ENCODE measurements at regions not wholly inside any gene's neighbourhood (a gene's known extent, or its start where the extent isn't known, plus 50 kb on each side); places are given as distances from the start of the nearest gene placed in this dataset.
A peak's percentile ranks its signal among the peaks of the same experiment; 100 is the strongest.

DNA sequence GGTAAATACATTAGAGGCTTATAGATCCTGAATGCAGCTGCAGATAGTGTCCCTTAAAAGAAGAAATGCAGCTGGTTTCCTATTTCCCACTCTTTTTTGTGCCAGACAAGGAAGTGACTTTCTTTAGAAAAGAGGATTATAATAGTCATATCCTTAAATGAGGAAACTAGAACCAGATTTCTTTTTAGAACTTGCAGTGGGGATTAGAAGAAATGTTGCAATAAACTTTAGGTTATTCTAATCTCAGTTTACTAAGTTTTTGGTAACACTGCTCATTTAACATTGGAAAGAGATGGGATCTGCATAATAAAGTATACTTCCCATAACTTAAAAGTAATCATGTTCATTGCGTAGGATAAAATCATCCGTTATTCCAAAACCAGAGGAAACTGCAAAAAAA is 101.9 kb downstream of the SLIT2 start:
- no peak overlapping the region for H3K4me3 ChIP-seq (ENCODE audit: low read depth, low read length)
- DNase-seq (ENCODE audit: low read depth), result no peak
- TF ChIP-seq POLR2A (IDR thresholded peaks at IDR 0.05; ENCODE audit: extremely low read depth, insufficient read length), result no peak
- no peak for TF ChIP-seq MYC (IDR thresholded peaks at IDR 0.05; ENCODE audit: low read depth, low read length)
- TF ChIP-seq, protein P1, sequence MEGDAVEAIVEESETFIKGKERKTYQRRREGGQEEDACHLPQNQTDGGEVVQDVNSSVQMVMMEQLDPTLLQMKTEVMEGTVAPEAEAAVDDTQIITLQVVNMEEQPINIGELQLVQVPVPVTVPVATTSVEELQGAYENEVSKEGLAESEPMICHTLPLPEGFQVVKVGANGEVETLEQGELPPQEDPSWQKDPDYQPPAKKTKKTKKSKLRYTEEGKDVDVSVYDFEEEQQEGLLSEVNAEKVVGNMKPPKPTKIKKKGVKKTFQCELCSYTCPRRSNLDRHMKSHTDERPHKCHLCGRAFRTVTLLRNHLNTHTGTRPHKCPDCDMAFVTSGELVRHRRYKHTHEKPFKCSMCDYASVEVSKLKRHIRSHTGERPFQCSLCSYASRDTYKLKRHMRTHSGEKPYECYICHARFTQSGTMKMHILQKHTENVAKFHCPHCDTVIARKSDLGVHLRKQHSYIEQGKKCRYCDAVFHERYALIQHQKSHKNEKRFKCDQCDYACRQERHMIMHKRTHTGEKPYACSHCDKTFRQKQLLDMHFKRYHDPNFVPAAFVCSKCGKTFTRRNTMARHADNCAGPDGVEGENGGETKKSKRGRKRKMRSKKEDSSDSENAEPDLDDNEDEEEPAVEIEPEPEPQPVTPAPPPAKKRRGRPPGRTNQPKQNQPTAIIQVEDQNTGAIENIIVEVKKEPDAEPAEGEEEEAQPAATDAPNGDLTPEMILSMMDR (IDR thresholded peaks at IDR 0.05; ENCODE audit: low read depth, low read length), result no peak
- TF ChIP-seq, protein P2, sequence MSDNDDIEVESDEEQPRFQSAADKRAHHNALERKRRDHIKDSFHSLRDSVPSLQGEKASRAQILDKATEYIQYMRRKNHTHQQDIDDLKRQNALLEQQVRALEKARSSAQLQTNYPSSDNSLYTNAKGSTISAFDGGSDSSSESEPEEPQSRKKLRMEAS (IDR thresholded peaks at IDR 0.05; ENCODE audit: low read depth, low read length), result no peak

DNA sequence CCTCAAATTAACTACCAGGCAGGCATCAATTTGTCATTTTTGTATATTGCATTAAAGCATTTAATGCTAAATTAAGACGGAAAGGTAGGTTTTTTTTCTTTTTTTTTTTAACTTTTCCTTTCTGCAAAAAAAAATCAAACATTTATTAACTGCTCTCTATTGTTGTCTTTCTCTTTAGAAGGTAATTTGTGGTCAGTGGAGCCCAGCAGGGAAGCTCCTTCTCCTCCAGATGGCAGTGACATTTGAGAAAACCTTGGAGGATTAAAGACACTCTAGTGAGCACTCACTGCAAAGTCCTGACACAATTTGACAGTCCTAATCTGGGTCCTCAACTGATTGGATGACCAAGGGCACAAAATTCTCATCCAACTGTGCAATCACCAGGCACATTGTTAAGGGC is 102.4 kb downstream of the SLIT2 start:
- DNase-seq (ENCODE audit: low read depth), result no peak
- no peak overlapping the region for H3K4me3 ChIP-seq (ENCODE audit: low read depth, low read length)
- TF ChIP-seq POLR2A (IDR thresholded peaks at IDR 0.05; ENCODE audit: extremely low read depth, insufficient read length) (no peak), MYC (IDR thresholded peaks at IDR 0.05; ENCODE audit: low read depth, low read length) (no peak)
- TF ChIP-seq, protein P2 (IDR thresholded peaks at IDR 0.05; ENCODE audit: low read depth, low read length), result no peak
- TF ChIP-seq, protein P1 (IDR thresholded peaks at IDR 0.05; ENCODE audit: low read depth, low read length), result no peak

DNA sequence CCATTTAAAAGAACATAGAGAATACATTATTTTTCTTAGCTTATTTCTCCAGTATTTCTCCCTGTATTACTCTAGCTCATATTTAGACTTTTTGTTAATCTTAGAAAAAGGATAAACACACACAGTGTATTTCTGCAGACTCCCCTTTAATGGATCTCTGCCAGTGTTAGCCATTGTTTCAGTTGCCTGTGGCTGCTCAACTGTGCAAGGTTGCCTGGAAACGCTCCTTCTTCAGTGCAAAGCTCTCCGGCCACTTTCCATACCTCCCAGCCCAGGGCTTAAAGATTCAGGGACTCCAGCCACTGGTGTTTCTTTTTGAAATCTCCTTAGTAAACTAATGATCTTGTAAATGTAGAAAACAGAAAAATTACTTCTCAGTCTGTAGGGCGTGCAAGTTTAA is 104.9 kb downstream of the SLIT2 start:
- TF ChIP-seq, protein P2 (IDR thresholded peaks at IDR 0.05; ENCODE audit: low read depth, low read length), result no peak
- no peak for TF ChIP-seq MYC (IDR thresholded peaks at IDR 0.05; ENCODE audit: low read depth, low read length)
- TF ChIP-seq, protein P1 (IDR thresholded peaks at IDR 0.05; ENCODE audit: low read depth, low read length), result no peak
- no peak for TF ChIP-seq POLR2A (IDR thresholded peaks at IDR 0.05; ENCODE audit: extremely low read depth, insufficient read length)
- DNase-seq (ENCODE audit: low read depth), result no peak

DNA sequence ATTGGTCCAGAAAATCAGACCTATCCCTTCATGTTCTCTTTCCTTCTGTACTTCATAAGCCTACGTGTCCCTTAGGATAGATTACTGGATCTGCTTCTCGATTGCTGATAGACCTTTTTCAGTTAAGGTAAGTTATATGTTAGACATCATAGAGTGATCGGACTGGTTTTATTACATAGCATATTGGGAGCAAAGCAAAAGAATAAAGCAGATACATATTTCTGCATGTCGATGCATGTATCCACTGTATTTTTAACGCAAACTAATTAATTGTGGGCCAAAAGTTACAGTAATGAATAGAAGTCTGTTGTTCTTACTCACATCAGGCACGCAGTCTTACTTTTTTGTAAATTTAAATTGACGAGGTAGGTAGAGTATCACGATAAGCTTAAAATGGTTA is 106.4 kb downstream of the SLIT2 start:
- H3K4me3 ChIP-seq (ENCODE audit: low read depth, low read length), result no peak overlapping the region
- TF ChIP-seq, protein P2 (IDR thresholded peaks at IDR 0.05; ENCODE audit: low read depth, low read length), result no peak
- TF ChIP-seq, protein P1 (IDR thresholded peaks at IDR 0.05; ENCODE audit: low read depth, low read length), result no peak
- no peak for TF ChIP-seq POLR2A (IDR thresholded peaks at IDR 0.05; ENCODE audit: extremely low read depth, insufficient read length)
- no peak for TF ChIP-seq MYC (IDR thresholded peaks at IDR 0.05; ENCODE audit: low read depth, low read length)
- no peak for DNase-seq (ENCODE audit: low read depth)

More for the DNA sequence above, 104.9 kb downstream of the SLIT2 start:
- H3K4me3 ChIP-seq (ENCODE audit: low read depth, low read length), result no peak overlapping the region

DNA sequence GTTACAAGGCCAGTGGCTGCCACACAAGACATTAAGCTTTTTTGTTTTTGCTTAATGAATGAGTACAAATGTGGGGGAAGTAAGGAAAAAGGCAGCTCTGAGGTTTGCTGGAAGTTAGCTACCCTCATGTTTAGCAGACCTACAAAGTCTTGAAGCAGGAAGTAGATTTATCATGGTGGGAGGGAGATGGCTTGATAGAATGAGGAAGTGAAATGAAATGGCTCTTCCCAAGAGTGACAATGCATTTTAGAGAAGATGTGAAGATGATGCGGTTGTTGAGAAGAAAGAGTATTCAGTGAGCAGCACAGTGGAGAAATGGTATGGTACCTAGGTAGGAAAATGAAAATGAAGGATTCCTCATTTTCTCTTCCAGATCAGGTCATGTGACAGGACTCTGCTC is 108.0 kb downstream of the SLIT2 start:
- no peak overlapping the region for H3K4me3 ChIP-seq (ENCODE audit: low read depth, low read length)
- TF ChIP-seq, protein P2 (IDR thresholded peaks at IDR 0.05; ENCODE audit: low read depth, low read length), result no peak
- TF ChIP-seq, protein P1 (IDR thresholded peaks at IDR 0.05; ENCODE audit: low read depth, low read length), result no peak
- TF ChIP-seq POLR2A (IDR thresholded peaks at IDR 0.05; ENCODE audit: extremely low read depth, insufficient read length), result no peak
- no peak for TF ChIP-seq MYC (IDR thresholded peaks at IDR 0.05; ENCODE audit: low read depth, low read length)
- DNase-seq (ENCODE audit: low read depth), result peak; percentile 77

DNA sequence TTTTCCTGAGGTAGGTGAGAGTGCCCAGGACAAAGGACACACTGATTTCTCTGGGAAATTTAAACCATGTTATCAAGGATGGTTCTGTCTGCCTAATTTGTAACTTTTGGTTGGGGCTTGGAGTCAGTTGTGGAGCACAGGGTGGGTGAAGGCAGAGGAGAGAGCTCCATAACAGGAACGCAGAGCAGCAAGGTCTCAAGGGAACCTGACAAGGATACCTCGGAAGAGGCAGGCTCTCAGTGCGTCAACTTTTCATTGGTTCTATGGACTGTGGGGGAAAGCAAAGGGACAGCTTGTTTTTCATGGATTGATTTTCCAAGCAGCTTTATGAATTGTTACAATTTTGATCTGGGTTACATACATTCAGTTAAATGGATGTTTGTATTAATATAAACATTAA is 110.4 kb downstream of the SLIT2 start:
- no peak overlapping the region for H3K4me3 ChIP-seq (ENCODE audit: low read depth, low read length)
- no peak for DNase-seq (ENCODE audit: low read depth)
- TF ChIP-seq, protein P1 (IDR thresholded peaks at IDR 0.05; ENCODE audit: low read depth, low read length), result no peak
- TF ChIP-seq, protein P2 (IDR thresholded peaks at IDR 0.05; ENCODE audit: low read depth, low read length), result no peak
- no peak for TF ChIP-seq MYC (IDR thresholded peaks at IDR 0.05; ENCODE audit: low read depth, low read length)
- no peak for TF ChIP-seq POLR2A (IDR thresholded peaks at IDR 0.05; ENCODE audit: extremely low read depth, insufficient read length)
